ENCODE measurements at regions not wholly inside any gene's neighbourhood (a gene's known extent, or its start where the extent isn't known, plus 50 kb on each side); places are given as distances from the start of the nearest gene placed in this dataset.

GRCh38 chr5:91477408-91477807 lies 94.3 kb upstream of the ARRDC3 start:
- Mint-ChIP-seq H3K27ac (ENCODE audit: unreplicated experiment) (no peak overlapping the region), H3K4me1 (ENCODE audit: low read depth, unreplicated experiment) (no peaks in the 10 kb centered on the region), H3K27me3 (ENCODE audit: unreplicated experiment) (no peaks in the 10 kb centered on the region), H3K9me3 (ENCODE audit: unreplicated experiment) (no peaks in the 10 kb centered on the region), H3K4me3 (ENCODE audit: unreplicated experiment) (no peak overlapping the region), H3K36me3 (ENCODE audit: unreplicated experiment) (no peaks in the 10 kb centered on the region)
- DNase-seq = no peak
- TF ChIP-seq CTCF (IDR thresholded peaks at IDR 0.05; ENCODE audit: partially characterized antibody, unreplicated experiment) = no peak

- Mint-ChIP-seq H3K9me3 (ENCODE audit: unreplicated experiment) (no peaks in the 10 kb centered on the region), H3K4me1 (ENCODE audit: low read depth, unreplicated experiment) (no peaks in the 10 kb centered on the region), H3K27me3 (ENCODE audit: unreplicated experiment) (no peaks in the 10 kb centered on the region), H3K4me3 (ENCODE audit: unreplicated experiment) (no peak overlapping the region), H3K36me3 (ENCODE audit: unreplicated experiment) (no peaks in the 10 kb centered on the region), H3K27ac (ENCODE audit: unreplicated experiment) (no peak overlapping the region)
- TF ChIP-seq CTCF (IDR thresholded peaks at IDR 0.05; ENCODE audit: partially characterized antibody, unreplicated experiment) = no peak
- no peak for DNase-seq
Measured at GRCh38 chr5:91474201-91474600, 91.1 kb upstream of the ARRDC3 start.

GRCh38 chr5:91472631-91473030 lies 89.5 kb upstream of the ARRDC3 start:
- no peak for TF ChIP-seq CTCF (IDR thresholded peaks at IDR 0.05; ENCODE audit: partially characterized antibody, unreplicated experiment)
- H3K4me3 Mint-ChIP-seq (ENCODE audit: unreplicated experiment) = no peak overlapping the region
- no peak for DNase-seq
- H3K4me1 Mint-ChIP-seq (ENCODE audit: low read depth, unreplicated experiment) = no peaks in the 10 kb centered on the region
- no peaks in the 10 kb centered on the region for H3K27me3 Mint-ChIP-seq (ENCODE audit: unreplicated experiment)
- H3K36me3 Mint-ChIP-seq (ENCODE audit: unreplicated experiment) = no peaks in the 10 kb centered on the region
- no peaks in the 10 kb centered on the region for H3K9me3 Mint-ChIP-seq (ENCODE audit: unreplicated experiment)
- H3K27ac Mint-ChIP-seq (ENCODE audit: unreplicated experiment) = no peak overlapping the region

- H3K27ac Mint-ChIP-seq (ENCODE audit: unreplicated experiment) = no peak overlapping the region
- DNase-seq = no peak
Measured at GRCh38 chr5:91469517-91470165, 86.5 kb upstream of the ARRDC3 start.

More at GRCh38 chr5:91469517-91470165, 86.5 kb upstream of the ARRDC3 start:
- no peaks in the 10 kb centered on the region for H3K36me3 Mint-ChIP-seq (ENCODE audit: unreplicated experiment)
- H3K27me3 Mint-ChIP-seq (ENCODE audit: unreplicated experiment) = no peaks in the 10 kb centered on the region
- H3K9me3 Mint-ChIP-seq (ENCODE audit: unreplicated experiment) = no peaks in the 10 kb centered on the region
- H3K4me1 Mint-ChIP-seq (ENCODE audit: low read depth, unreplicated experiment) = no peaks in the 10 kb centered on the region
- H3K4me3 Mint-ChIP-seq (ENCODE audit: unreplicated experiment) = no peak overlapping the region
- TF ChIP-seq CTCF (IDR thresholded peaks at IDR 0.05; ENCODE audit: partially characterized antibody, unreplicated experiment) = no peak

All from glutamatergic neuron (in vitro differentiated cells).